ENCODE measurements at regions not wholly inside any gene's neighbourhood (a gene's known extent, or its start where the extent isn't known, plus 50 kb on each side); places are given as distances from the start of the nearest gene placed in this dataset.
A peak's percentile ranks its signal among the peaks of the same experiment; 100 is the strongest.

- Histone ChIP-seq H3K27me3 (ENCODE audit: control insufficient read depth, insufficient read depth, low read length) (no peaks in the 10 kb centered on the region), H3K4me3 (ENCODE audit: low read depth, low read length) (no peak overlapping the region), H3K36me3 (ENCODE audit: control insufficient read depth, insufficient read depth, low read length) (no peaks in the 10 kb centered on the region)
- DNase-seq (ENCODE audit: low read depth): peak; percentile 37
- no peak for TF ChIP-seq CTCF (IDR thresholded peaks at IDR 0.05; ENCODE audit: insufficient read depth, low read length, poor library complexity, severe bottlenecking)
Measured at GRCh38 chr3:159635047-159635641, 353.5 kb upstream of the IL12A start.

- Histone ChIP-seq H3K4me3 (ENCODE audit: low read depth, low read length) (no peak overlapping the region), H3K36me3 (ENCODE audit: control insufficient read depth, insufficient read depth, low read length) (no peaks in the 10 kb centered on the region), H3K27me3 (ENCODE audit: control insufficient read depth, insufficient read depth, low read length) (no peaks in the 10 kb centered on the region)
- no peak for TF ChIP-seq CTCF (IDR thresholded peaks at IDR 0.05; ENCODE audit: insufficient read depth, low read length, poor library complexity, severe bottlenecking)
- DNase-seq (ENCODE audit: low read depth): peak; percentile 32
Measured at GRCh38 chr3:159637883-159638542, 350.6 kb upstream of the IL12A start.

- no peak for TF ChIP-seq CTCF (IDR thresholded peaks at IDR 0.05; ENCODE audit: insufficient read depth, low read length, poor library complexity, severe bottlenecking)
- H3K36me3 ChIP-seq (ENCODE audit: control insufficient read depth, insufficient read depth, low read length): no peaks in the 10 kb centered on the region
- no peak for DNase-seq (ENCODE audit: low read depth)
- no peaks in the 10 kb centered on the region for H3K27me3 ChIP-seq (ENCODE audit: control insufficient read depth, insufficient read depth, low read length)
- no peak overlapping the region for H3K4me3 ChIP-seq (ENCODE audit: low read depth, low read length)
Measured at GRCh38 chr3:159640225-159640624, 348.4 kb upstream of the IL12A start.

GRCh38 chr3:159643406-159643805 lies 345.2 kb upstream of the IL12A start:
- Histone ChIP-seq H3K4me3 (ENCODE audit: low read depth, low read length) (no peak overlapping the region), H3K27me3 (ENCODE audit: control insufficient read depth, insufficient read depth, low read length) (no peaks in the 10 kb centered on the region), H3K36me3 (ENCODE audit: control insufficient read depth, insufficient read depth, low read length) (no peaks in the 10 kb centered on the region)
- no peak for DNase-seq (ENCODE audit: low read depth)
- TF ChIP-seq CTCF (IDR thresholded peaks at IDR 0.05; ENCODE audit: insufficient read depth, low read length, poor library complexity, severe bottlenecking): no peak

- no peak overlapping the region for H3K4me3 ChIP-seq (ENCODE audit: low read depth, low read length)
- no peak for DNase-seq (ENCODE audit: low read depth)
- H3K36me3 ChIP-seq (ENCODE audit: control insufficient read depth, insufficient read depth, low read length): no peaks in the 10 kb centered on the region
- H3K27me3 ChIP-seq (ENCODE audit: control insufficient read depth, insufficient read depth, low read length): no peaks in the 10 kb centered on the region
- TF ChIP-seq CTCF (IDR thresholded peaks at IDR 0.05; ENCODE audit: insufficient read depth, low read length, poor library complexity, severe bottlenecking): no peak
Measured at GRCh38 chr3:159645874-159646273, 342.8 kb upstream of the IL12A start.

GRCh38 chr3:159649951-159650350 lies 338.7 kb upstream of the IL12A start:
- no peak for DNase-seq (ENCODE audit: low read depth)
- no peak overlapping the region for H3K4me3 ChIP-seq (ENCODE audit: low read depth, low read length)
- H3K36me3 ChIP-seq (ENCODE audit: control insufficient read depth, insufficient read depth, low read length): no peaks in the 10 kb centered on the region
- TF ChIP-seq CTCF (IDR thresholded peaks at IDR 0.05; ENCODE audit: insufficient read depth, low read length, poor library complexity, severe bottlenecking): no peak
- no peaks in the 10 kb centered on the region for H3K27me3 ChIP-seq (ENCODE audit: control insufficient read depth, insufficient read depth, low read length)
